ENCODE measurements at regions not wholly inside any gene's neighbourhood (a gene's known extent, or its start where the extent isn't known, plus 50 kb on each side); places are given as distances from the start of the nearest gene placed in this dataset.

DNA sequence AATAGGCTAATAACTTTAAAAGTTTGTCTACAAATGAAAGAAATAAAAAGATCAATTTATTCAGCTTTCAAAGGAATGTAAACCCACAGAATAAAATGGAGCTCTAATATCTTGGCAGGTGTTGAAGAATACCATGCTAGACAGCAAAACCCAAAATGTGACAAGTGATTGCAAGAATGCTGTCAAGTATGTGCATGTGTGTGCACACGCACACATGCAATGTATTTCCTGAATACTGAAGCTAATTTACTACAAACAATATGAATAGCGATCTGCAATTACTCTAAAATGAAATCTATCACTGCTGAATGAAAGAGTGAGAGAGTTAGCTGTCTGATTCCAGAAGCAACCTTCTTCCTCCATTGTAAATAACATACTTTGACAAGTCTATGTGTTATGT lies 179.2 kb upstream of the HSF2 start:
- no peaks in the 10 kb centered on the region for H3K9me3 Mint-ChIP-seq
- H3T11ph ChIP-seq (ENCODE audit: low read length), result no peak overlapping the region
- H2AK5ac ChIP-seq (ENCODE audit: insufficient read length, low read length), result no peak overlapping the region
- no peak overlapping the region for H3K27ac Mint-ChIP-seq
- no peak overlapping the region for H3K4ac ChIP-seq (ENCODE audit: low read depth, low read length)
- H3K14ac ChIP-seq (ENCODE audit: insufficient read depth, low read length), result no peak overlapping the region
- TF ChIP-seq, protein P1, sequence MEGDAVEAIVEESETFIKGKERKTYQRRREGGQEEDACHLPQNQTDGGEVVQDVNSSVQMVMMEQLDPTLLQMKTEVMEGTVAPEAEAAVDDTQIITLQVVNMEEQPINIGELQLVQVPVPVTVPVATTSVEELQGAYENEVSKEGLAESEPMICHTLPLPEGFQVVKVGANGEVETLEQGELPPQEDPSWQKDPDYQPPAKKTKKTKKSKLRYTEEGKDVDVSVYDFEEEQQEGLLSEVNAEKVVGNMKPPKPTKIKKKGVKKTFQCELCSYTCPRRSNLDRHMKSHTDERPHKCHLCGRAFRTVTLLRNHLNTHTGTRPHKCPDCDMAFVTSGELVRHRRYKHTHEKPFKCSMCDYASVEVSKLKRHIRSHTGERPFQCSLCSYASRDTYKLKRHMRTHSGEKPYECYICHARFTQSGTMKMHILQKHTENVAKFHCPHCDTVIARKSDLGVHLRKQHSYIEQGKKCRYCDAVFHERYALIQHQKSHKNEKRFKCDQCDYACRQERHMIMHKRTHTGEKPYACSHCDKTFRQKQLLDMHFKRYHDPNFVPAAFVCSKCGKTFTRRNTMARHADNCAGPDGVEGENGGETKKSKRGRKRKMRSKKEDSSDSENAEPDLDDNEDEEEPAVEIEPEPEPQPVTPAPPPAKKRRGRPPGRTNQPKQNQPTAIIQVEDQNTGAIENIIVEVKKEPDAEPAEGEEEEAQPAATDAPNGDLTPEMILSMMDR (conservative IDR thresholded peaks at IDR 0.05), result no peak
- no peak overlapping the region for H2BK12ac ChIP-seq (ENCODE audit: insufficient read length, low read depth, low read length)
- H3K27me3 ChIP-seq (ENCODE audit: insufficient read depth, low read length), result no peaks in the 10 kb centered on the region
- no CpG with 5 or more reads among the region's 2 CpGs for WGBS (ENCODE audit: extremely low coverage, insufficient read length, low lambda C conversion rate)
- no peaks in the 10 kb centered on the region for H3K79me2 ChIP-seq (ENCODE audit: insufficient read depth, low read length)
- H2BK5ac ChIP-seq (ENCODE audit: insufficient read length, low read length), result no peak overlapping the region
- H4K20me1 ChIP-seq (ENCODE audit: control insufficient read depth, insufficient read depth, insufficient read length), result no peaks in the 10 kb centered on the region
- no peak overlapping the region for H3K23ac ChIP-seq (ENCODE audit: insufficient read length, low read depth, low read length)
- H3K27me3 Mint-ChIP-seq (ENCODE audit: low read depth), result no peaks in the 10 kb centered on the region
- no peak overlapping the region for H3K56ac ChIP-seq (ENCODE audit: insufficient read length, low read depth, low read length)
- H4K91ac ChIP-seq (ENCODE audit: insufficient read length, low read depth, low read length), result no peak overlapping the region
- H3K4me1 ChIP-seq (ENCODE audit: insufficient read depth, low read length), result no peaks in the 10 kb centered on the region
- H3K36me3 Mint-ChIP-seq (ENCODE audit: insufficient read depth in 1 of 3, low read depth in 3 of 3), result no peaks in the 10 kb centered on the region
- H3K9ac ChIP-seq (ENCODE audit: extremely low read depth, insufficient read length, low read length), result no peak overlapping the region
- H2AFZ ChIP-seq (ENCODE audit: low read length), result no peak overlapping the region
- H3K27ac ChIP-seq (ENCODE audit: insufficient read length, low read depth, low read length), result no peak overlapping the region
- no peaks in the 10 kb centered on the region for H3K23me2 ChIP-seq (ENCODE audit: insufficient read length, low read depth, low read length, poor library complexity, severe bottlenecking)
- H3K79me1 ChIP-seq (ENCODE audit: insufficient read depth, low read depth, low read length, poor library complexity, severe bottlenecking), result no peaks in the 10 kb centered on the region
- H4K5ac ChIP-seq (ENCODE audit: insufficient read length, low read depth, low read length), result no peak overlapping the region
- no peak overlapping the region for H2BK20ac ChIP-seq (ENCODE audit: low read depth, low read length, poor library complexity, severe bottlenecking)
- no peak overlapping the region for H3K18ac ChIP-seq (ENCODE audit: insufficient read length, low read depth, low read length)
- H2BK15ac ChIP-seq (ENCODE audit: low read depth, low read length), result no peak overlapping the region
- H2BK120ac ChIP-seq (ENCODE audit: low read depth, low read length, poor library complexity, severe bottlenecking), result no peak overlapping the region
- peaks cover 3 to 4% of the 10 kb centered on the region in 2 experiments for H3K4me1 Mint-ChIP-seq
- no peak overlapping the region for H4K8ac ChIP-seq (replicated peaks; ENCODE audit: insufficient read length, low read depth, low read length)
- H3K9me3 ChIP-seq (ENCODE audit: control insufficient read depth, low read depth, low read length), result no peaks in the 10 kb centered on the region
- no peak overlapping the region for H3K4me2 ChIP-seq (ENCODE audit: insufficient read depth, insufficient read length, low read length)
- no peak for DNase-seq
- no peak overlapping the region for H3K4me3 Mint-ChIP-seq

Measured in H9 (cell line).